ENCODE measurements at regions not wholly inside any gene's neighbourhood (a gene's known extent, or its start where the extent isn't known, plus 50 kb on each side); places are given as distances from the start of the nearest gene placed in this dataset.

GRCh38 chr9:135010586-135010860, 76.9 kb upstream of the OLFM1 start:
- Histone ChIP-seq H3K36me3 (ENCODE audit: control insufficient read depth in 1 of 2, insufficient read depth in 2 of 2, low read length in 2 of 2) (no peaks in the 10 kb centered on the region), H3K9ac (ENCODE audit: low read length) (no peak overlapping the region), H3K9me3 (ENCODE audit: control insufficient read depth in 1 of 2, insufficient read depth in 1 of 2, low read depth in 1 of 2, low read length in 2 of 2) (no peaks in the 10 kb centered on the region), H3K4me3 (replicated peaks in 1 of 2; ENCODE audit: low read depth in 1 of 2, low read length in 2 of 2) (no peak overlapping the region), H3K4me2 (ENCODE audit: low read length) (no peak overlapping the region), H4K20me1 (ENCODE audit: insufficient read depth) (no peaks in the 10 kb centered on the region), H2AFZ (ENCODE audit: low read depth, low read length, poor library complexity, severe bottlenecking) (no peak overlapping the region), H3K9me2 (ENCODE audit: insufficient read depth) (no peaks in the 10 kb centered on the region), H3K27ac (ENCODE audit: low read depth, low read length) (no peak overlapping the region), H3K4me1 (ENCODE audit: control insufficient read depth in 1 of 2, insufficient read depth in 2 of 2, low read length in 2 of 2) (no peaks in the 10 kb centered on the region), H3K27me3 (ENCODE audit: insufficient read depth, low read length) (peaks cover 19% of the 10 kb centered on the region), H3K79me2 (ENCODE audit: insufficient read depth, low read length) (no peaks in the 10 kb centered on the region)
- ATAC-seq (no peak), DNase-seq (ENCODE audit: low read depth, low spot score) (no peak)
- POLR2A ChIA-PET, result no interaction called here
- no TSS peak for BruUV-seq (replicated peaks)
- intact Hi-C loops (cut with micrococcal nuclease), result no loop called here
- TF ChIP-seq ELF1 (IDR thresholded peaks at IDR 0.05; ENCODE audit: borderline replicate concordance, low read depth), result no peak
- no peak for TF ChIP-seq CEBPB (IDR thresholded peaks at IDR 0.05; ENCODE audit: low read depth)
- no peak for TF ChIP-seq EZH2 (IDR thresholded peaks at IDR 0.05)
- TF ChIP-seq MAX (IDR thresholded peaks at IDR 0.05), result no peak
- TF ChIP-seq EGR1 (IDR thresholded peaks at IDR 0.05; ENCODE audit: low read depth), result no peak
- TF ChIP-seq SIN3A (IDR thresholded peaks at IDR 0.05; ENCODE audit: low read depth), result no peak
- TF ChIP-seq ATF3 (IDR thresholded peaks at IDR 0.05), result no peak
- TF ChIP-seq YY1 (IDR thresholded peaks at IDR 0.05; ENCODE audit: extremely low read depth, insufficient replicate concordance, low read depth, low read length), result no peak
- no peak for TF ChIP-seq SP1 (IDR thresholded peaks at IDR 0.05; ENCODE audit: low read depth)
- TF ChIP-seq CBX3 (IDR thresholded peaks at IDR 0.05; ENCODE audit: low read depth), result no peak
- TF ChIP-seq ZFX (IDR thresholded peaks at IDR 0.05), result no peak
- no peak for TF ChIP-seq SRF (IDR thresholded peaks at IDR 0.05; ENCODE audit: low read depth)
- TF ChIP-seq ZNF274 (IDR thresholded peaks at IDR 0.05; ENCODE audit: low read depth, low read length), result no peak
- no peak for TF ChIP-seq RAD21 (IDR thresholded peaks at IDR 0.05; ENCODE audit: low read depth)
- TF ChIP-seq EZH2phosphoT487 (IDR thresholded peaks at IDR 0.05; ENCODE audit: borderline replicate concordance), result no peak
- no peak for TF ChIP-seq REST (IDR thresholded peaks at IDR 0.05; ENCODE audit: low read depth)
- TF ChIP-seq JUND (IDR thresholded peaks at IDR 0.05), result no peak
- no peak for TF ChIP-seq TCF7L2 (IDR thresholded peaks at IDR 0.05; ENCODE audit: borderline replicate concordance, extremely low read depth, insufficient read depth, insufficient read length)
- RAD21 ChIA-PET (ENCODE audit: low non-redundant PET in 1 of 2, low total read pairs in 2 of 2, uncharacterized antibody in 2 of 2, unreplicated experiment in 2 of 2), result no interaction called here
- CTCF ChIA-PET, result no interaction called here

Measured in HCT116 (cell line).